H1 (cell line): ENCODE measurements at regions not wholly inside any gene's neighbourhood (a gene's known extent, or its start where the extent isn't known, plus 50 kb on each side); places are given as distances from the start of the nearest gene placed in this dataset.

Source experiments
- HDAC2 ChIP-seq, 2 experiments: fragments of 300-600 bp in 1 of 2; sonication (generic) in 1 of 2; IDR thresholded peaks; 2 replicates each; pipeline ENCODE4 v1.6.1; 2011 to 2012; ENCODE audit warnings: low read depth in 2 of 2, low read length in 2 of 2, mild to moderate bottlenecking in 2 of 2, moderate library complexity in 2 of 2, borderline replicate concordance in 1 of 2, inconsistent platforms in 1 of 2
- TF ChIP-seq, protein P1 (sequence below): fragments of 300-600 bp; sonication (generic); IDR thresholded peaks from 2 replicates; pipeline ENCODE4 v1.7.1; 2012; ENCODE audit warnings: low read length, moderate library complexity, mild to moderate bottlenecking, inconsistent platforms; ENCODE audit not compliant: insufficient replicate concordance

DNA sequence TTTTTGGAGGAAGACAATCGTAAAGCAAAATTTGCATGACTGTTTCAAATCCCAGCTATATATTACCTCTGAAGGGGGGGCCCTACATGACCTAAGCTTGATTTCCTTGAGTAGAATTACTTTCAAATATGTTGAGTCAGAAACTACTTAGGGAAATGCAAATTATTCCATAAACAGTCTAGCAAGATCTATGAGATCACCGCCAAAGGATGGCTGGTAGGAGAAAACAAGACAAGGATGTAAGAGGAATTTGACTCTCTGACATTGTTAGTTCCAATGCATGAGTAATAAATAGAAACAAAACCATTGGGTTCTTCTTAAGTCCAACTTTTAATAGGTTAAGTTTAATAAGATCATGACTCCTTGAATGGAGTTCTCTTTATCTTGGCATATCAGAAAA, 561.4 kb downstream of the CDY2B start (continued):
- TF ChIP-seq, protein P1, sequence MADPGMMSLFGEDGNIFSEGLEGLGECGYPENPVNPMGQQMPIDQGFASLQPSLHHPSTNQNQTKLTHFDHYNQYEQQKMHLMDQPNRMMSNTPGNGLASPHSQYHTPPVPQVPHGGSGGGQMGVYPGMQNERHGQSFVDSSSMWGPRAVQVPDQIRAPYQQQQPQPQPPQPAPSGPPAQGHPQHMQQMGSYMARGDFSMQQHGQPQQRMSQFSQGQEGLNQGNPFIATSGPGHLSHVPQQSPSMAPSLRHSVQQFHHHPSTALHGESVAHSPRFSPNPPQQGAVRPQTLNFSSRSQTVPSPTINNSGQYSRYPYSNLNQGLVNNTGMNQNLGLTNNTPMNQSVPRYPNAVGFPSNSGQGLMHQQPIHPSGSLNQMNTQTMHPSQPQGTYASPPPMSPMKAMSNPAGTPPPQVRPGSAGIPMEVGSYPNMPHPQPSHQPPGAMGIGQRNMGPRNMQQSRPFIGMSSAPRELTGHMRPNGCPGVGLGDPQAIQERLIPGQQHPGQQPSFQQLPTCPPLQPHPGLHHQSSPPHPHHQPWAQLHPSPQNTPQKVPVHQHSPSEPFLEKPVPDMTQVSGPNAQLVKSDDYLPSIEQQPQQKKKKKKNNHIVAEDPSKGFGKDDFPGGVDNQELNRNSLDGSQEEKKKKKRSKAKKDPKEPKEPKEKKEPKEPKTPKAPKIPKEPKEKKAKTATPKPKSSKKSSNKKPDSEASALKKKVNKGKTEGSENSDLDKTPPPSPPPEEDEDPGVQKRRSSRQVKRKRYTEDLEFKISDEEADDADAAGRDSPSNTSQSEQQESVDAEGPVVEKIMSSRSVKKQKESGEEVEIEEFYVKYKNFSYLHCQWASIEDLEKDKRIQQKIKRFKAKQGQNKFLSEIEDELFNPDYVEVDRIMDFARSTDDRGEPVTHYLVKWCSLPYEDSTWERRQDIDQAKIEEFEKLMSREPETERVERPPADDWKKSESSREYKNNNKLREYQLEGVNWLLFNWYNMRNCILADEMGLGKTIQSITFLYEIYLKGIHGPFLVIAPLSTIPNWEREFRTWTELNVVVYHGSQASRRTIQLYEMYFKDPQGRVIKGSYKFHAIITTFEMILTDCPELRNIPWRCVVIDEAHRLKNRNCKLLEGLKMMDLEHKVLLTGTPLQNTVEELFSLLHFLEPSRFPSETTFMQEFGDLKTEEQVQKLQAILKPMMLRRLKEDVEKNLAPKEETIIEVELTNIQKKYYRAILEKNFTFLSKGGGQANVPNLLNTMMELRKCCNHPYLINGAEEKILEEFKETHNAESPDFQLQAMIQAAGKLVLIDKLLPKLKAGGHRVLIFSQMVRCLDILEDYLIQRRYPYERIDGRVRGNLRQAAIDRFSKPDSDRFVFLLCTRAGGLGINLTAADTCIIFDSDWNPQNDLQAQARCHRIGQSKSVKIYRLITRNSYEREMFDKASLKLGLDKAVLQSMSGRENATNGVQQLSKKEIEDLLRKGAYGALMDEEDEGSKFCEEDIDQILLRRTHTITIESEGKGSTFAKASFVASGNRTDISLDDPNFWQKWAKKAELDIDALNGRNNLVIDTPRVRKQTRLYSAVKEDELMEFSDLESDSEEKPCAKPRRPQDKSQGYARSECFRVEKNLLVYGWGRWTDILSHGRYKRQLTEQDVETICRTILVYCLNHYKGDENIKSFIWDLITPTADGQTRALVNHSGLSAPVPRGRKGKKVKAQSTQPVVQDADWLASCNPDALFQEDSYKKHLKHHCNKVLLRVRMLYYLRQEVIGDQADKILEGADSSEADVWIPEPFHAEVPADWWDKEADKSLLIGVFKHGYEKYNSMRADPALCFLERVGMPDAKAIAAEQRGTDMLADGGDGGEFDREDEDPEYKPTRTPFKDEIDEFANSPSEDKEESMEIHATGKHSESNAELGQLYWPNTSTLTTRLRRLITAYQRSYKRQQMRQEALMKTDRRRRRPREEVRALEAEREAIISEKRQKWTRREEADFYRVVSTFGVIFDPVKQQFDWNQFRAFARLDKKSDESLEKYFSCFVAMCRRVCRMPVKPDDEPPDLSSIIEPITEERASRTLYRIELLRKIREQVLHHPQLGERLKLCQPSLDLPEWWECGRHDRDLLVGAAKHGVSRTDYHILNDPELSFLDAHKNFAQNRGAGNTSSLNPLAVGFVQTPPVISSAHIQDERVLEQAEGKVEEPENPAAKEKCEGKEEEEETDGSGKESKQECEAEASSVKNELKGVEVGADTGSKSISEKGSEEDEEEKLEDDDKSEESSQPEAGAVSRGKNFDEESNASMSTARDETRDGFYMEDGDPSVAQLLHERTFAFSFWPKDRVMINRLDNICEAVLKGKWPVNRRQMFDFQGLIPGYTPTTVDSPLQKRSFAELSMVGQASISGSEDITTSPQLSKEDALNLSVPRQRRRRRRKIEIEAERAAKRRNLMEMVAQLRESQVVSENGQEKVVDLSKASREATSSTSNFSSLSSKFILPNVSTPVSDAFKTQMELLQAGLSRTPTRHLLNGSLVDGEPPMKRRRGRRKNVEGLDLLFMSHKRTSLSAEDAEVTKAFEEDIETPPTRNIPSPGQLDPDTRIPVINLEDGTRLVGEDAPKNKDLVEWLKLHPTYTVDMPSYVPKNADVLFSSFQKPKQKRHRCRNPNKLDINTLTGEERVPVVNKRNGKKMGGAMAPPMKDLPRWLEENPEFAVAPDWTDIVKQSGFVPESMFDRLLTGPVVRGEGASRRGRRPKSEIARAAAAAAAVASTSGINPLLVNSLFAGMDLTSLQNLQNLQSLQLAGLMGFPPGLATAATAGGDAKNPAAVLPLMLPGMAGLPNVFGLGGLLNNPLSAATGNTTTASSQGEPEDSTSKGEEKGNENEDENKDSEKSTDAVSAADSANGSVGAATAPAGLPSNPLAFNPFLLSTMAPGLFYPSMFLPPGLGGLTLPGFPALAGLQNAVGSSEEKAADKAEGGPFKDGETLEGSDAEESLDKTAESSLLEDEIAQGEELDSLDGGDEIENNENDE: no peak
- TF ChIP-seq HDAC2 (IDR thresholded peaks at IDR 0.05; ENCODE audit: borderline replicate concordance in 1 of 2, low read depth in 2 of 2, low read length in 2 of 2): no peak
